ENCODE measurements at regions not wholly inside any gene's neighbourhood (a gene's known extent, or its start where the extent isn't known, plus 50 kb on each side); places are given as distances from the start of the nearest gene placed in this dataset.

DNA sequence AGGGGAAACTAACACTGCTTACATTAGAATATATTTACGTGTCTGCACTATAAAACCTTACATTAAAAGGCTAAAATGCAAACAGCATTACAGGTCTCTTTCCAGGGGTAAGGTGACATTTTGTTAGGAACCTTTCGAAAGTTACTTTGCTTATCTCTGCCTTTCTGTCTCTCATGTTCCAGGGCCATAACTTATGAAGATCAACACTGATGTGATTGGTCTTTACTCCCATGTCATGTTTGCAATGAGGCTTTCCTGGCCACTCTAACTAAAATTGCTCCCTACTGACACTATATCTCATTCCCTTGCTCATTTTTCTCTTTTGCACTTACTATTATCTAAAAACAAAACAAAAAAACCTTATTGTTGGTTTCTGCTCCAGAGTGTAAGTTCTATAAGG lies 119.0 kb downstream of the JRKL start:
- TF ChIP-seq, protein P1, sequence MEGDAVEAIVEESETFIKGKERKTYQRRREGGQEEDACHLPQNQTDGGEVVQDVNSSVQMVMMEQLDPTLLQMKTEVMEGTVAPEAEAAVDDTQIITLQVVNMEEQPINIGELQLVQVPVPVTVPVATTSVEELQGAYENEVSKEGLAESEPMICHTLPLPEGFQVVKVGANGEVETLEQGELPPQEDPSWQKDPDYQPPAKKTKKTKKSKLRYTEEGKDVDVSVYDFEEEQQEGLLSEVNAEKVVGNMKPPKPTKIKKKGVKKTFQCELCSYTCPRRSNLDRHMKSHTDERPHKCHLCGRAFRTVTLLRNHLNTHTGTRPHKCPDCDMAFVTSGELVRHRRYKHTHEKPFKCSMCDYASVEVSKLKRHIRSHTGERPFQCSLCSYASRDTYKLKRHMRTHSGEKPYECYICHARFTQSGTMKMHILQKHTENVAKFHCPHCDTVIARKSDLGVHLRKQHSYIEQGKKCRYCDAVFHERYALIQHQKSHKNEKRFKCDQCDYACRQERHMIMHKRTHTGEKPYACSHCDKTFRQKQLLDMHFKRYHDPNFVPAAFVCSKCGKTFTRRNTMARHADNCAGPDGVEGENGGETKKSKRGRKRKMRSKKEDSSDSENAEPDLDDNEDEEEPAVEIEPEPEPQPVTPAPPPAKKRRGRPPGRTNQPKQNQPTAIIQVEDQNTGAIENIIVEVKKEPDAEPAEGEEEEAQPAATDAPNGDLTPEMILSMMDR (conservative IDR thresholded peaks at IDR 0.05; ENCODE audit: low read depth in 2 of 2): no peak
- TF ChIP-seq EZH2phosphoT487 (IDR thresholded peaks at IDR 0.05; ENCODE audit: unreplicated experiment): no peak

Data from GM23338 (cell line).